Astrocyte (in vitro differentiated cells and primary cell): ENCODE measurements at regions not wholly inside any gene's neighbourhood (a gene's known extent, or its start where the extent isn't known, plus 50 kb on each side); places are given as distances from the start of the nearest gene placed in this dataset.

ENCODE experiments used
- CTCF ChIP-seq: IDR thresholded peaks from 2 replicates; pipeline ENCODE4 v1.5.1; 2011; ENCODE audit warnings: low read depth, mild to moderate bottlenecking, inconsistent platforms, low read length, moderate library complexity; ENCODE audit not compliant: insufficient read depth
- EZH2 ChIP-seq: IDR thresholded peaks from 2 replicates; pipeline ENCODE4 v1.6.1; 2012; ENCODE audit warnings: mild to moderate bottlenecking, low read length, inconsistent platforms; ENCODE audit not compliant: insufficient read depth

GRCh38 chr2:158903711-158904405, 64.6 kb upstream of the TANC1 start:
- TF ChIP-seq EZH2: no peak
- TF ChIP-seq CTCF: no peak
